SK-N-MC (cell line): ENCODE measurements at regions not wholly inside any gene's neighbourhood (a gene's known extent, or its start where the extent isn't known, plus 50 kb on each side); places are given as distances from the start of the nearest gene placed in this dataset.
"Not testable (repeated sequence)": the region's sequence is repeated elsewhere in the genome, so short reads cannot be mapped to it uniquely, and the experiment has no call there.

Source experiments
- EZH2 ChIP-seq: fragments of 200-600 bp; sonication (generic); IDR thresholded peaks from one replicate; pipeline ENCODE4 v1.6.1; 2017; ENCODE audit warnings: antibody characterized with exemption
- POLR2AphosphoS5 ChIP-seq: IDR thresholded peaks from 2 replicates; pipeline ENCODE4 v1.6.1; 2012; ENCODE audit warnings: mild to moderate bottlenecking, low read depth, low read length, borderline replicate concordance

- not testable (repeated sequence) for TF ChIP-seq EZH2, POLR2AphosphoS5
These were observed 150.6 kb upstream of the ANKRD20A1 start for GRCh38 chr9:67708109-67708508.
